ENCODE measurements at regions not wholly inside any gene's neighbourhood (a gene's known extent, or its start where the extent isn't known, plus 50 kb on each side); places are given as distances from the start of the nearest gene placed in this dataset.

- DNase-seq (ENCODE audit: extremely low read depth, low read depth, low spot score), result no peak
Measured at GRCh38 chr10:91035650-91036292, 114.9 kb upstream of the ANKRD1 start.

GRCh38 chr10:91036807-91037411 is 116.0 kb upstream of the ANKRD1 start:
- no peak for DNase-seq (ENCODE audit: extremely low read depth, low read depth, low spot score)

- no peak for DNase-seq (ENCODE audit: extremely low read depth, low read depth, low spot score)
Measured at GRCh38 chr10:91038971-91039370, 118.1 kb upstream of the ANKRD1 start.

- no peak for DNase-seq (ENCODE audit: extremely low read depth, low read depth, low spot score)
Measured at GRCh38 chr10:91040343-91040742, 119.5 kb upstream of the ANKRD1 start.

GRCh38 chr10:91042069-91042468 is 121.2 kb upstream of the ANKRD1 start:
- no peak for DNase-seq (ENCODE audit: extremely low read depth, low read depth, low spot score)

GRCh38 chr10:91043173-91043910 is 122.5 kb upstream of the ANKRD1 start:
- DNase-seq (ENCODE audit: extremely low read depth, low read depth, low spot score), result no peak

GRCh38 chr10:91046869-91047268 is 126.0 kb upstream of the ANKRD1 start:
- DNase-seq (ENCODE audit: extremely low read depth, low read depth, low spot score), result no peak

GRCh38 chr10:91048380-91048779 is 127.5 kb upstream of the ANKRD1 start:
- DNase-seq (ENCODE audit: extremely low read depth, low read depth, low spot score), result no peak

- DNase-seq (ENCODE audit: extremely low read depth, low read depth, low spot score), result no peak
Measured at GRCh38 chr10:91049296-91049987, 128.6 kb upstream of the ANKRD1 start.

GRCh38 chr10:91049988-91050360 is 129.1 kb upstream of the ANKRD1 start:
- no peak for DNase-seq (ENCODE audit: extremely low read depth, low read depth, low spot score)

- no peak for DNase-seq (ENCODE audit: extremely low read depth, low read depth, low spot score)
Measured at GRCh38 chr10:91050371-91051034, 129.6 kb upstream of the ANKRD1 start.

- no peak for DNase-seq (ENCODE audit: extremely low read depth, low read depth, low spot score)
Measured at GRCh38 chr10:91051829-91052228, 130.9 kb upstream of the ANKRD1 start.

- no peak for DNase-seq (ENCODE audit: extremely low read depth, low read depth, low spot score)
Measured at GRCh38 chr10:91054325-91054724, 133.4 kb upstream of the ANKRD1 start.

- no peak for DNase-seq (ENCODE audit: extremely low read depth, low read depth, low spot score)
Measured at GRCh38 chr10:91061187-91061586, 140.3 kb upstream of the ANKRD1 start.

GRCh38 chr10:91061608-91062007 is 140.7 kb upstream of the ANKRD1 start:
- no peak for DNase-seq (ENCODE audit: extremely low read depth, low read depth, low spot score)

GRCh38 chr10:91062091-91062490 is 141.2 kb upstream of the ANKRD1 start:
- DNase-seq (ENCODE audit: extremely low read depth, low read depth, low spot score), result no peak

- no peak for DNase-seq (ENCODE audit: extremely low read depth, low read depth, low spot score)
Measured at GRCh38 chr10:91071786-91072185, 148.7 kb upstream of the PCGF5 start.

GRCh38 chr10:91073286-91073979 is 147.0 kb upstream of the PCGF5 start:
- no peak for DNase-seq (ENCODE audit: extremely low read depth, low read depth, low spot score)

GRCh38 chr10:91076991-91077548 is 143.4 kb upstream of the PCGF5 start:
- DNase-seq (ENCODE audit: extremely low read depth, low read depth, low spot score), result no peak

GRCh38 chr10:91077549-91078071 is 142.9 kb upstream of the PCGF5 start:
- no peak for DNase-seq (ENCODE audit: extremely low read depth, low read depth, low spot score)

Data from glomerular endothelial cell (primary cell).